HT-29 (cell line): ENCODE measurements at regions not wholly inside any gene's neighbourhood (a gene's known extent, or its start where the extent isn't known, plus 50 kb on each side); places are given as distances from the start of the nearest gene placed in this dataset.

Experiments
- DNase-seq: peaks from one replicate; pipeline ENCODE4 v3.0.0-alpha.2; 2015; ENCODE audit warnings: low spot score

DNA sequence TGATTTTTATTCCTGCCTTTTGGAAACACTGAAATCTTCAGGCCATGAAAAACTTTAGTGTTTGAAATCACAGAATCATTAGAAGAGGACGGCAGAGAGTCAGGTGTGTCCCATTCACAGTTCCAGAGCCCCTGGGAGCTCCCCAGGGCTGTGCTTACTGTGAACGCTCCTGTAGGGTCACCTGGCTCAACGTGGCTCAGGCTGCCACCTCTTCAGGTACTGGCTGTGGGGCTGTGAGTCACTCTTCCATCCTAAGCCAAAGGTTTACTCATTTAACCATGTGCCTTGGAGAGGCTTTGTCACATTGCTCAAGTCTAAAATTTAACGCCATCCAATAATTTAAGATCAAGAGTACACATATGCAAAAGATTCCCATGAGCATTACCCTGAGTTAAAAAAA lies 50.2 kb upstream of the FSTL4 start:
- DNase-seq, result no peak
